ENCODE measurements at regions not wholly inside any gene's neighbourhood (a gene's known extent, or its start where the extent isn't known, plus 50 kb on each side); places are given as distances from the start of the nearest gene placed in this dataset.

- peak; percentile 14 for DNase-seq (ENCODE audit: low spot score)
Measured at GRCh38 chr2:26530696-26531095, 52.8 kb upstream of the OTOF start.

DNA sequence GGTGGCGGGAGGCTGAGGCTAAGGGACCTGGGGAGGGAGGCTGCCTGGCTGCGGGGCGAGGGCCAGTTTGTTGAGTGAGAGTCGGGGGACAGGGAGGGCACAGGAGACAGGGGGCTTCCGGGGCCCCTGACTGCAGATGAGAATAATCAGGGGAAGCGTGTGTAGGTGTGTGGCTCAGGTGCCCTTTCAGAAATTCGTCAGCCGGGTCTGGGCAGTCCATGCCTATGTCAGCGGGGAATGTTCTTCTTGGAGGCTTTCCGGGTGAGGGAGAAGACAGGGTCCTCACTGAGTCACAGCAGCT lies 52.3 kb upstream of the OTOF start:
- peak; percentile 69 for DNase-seq (ENCODE audit: low spot score)

DNA sequence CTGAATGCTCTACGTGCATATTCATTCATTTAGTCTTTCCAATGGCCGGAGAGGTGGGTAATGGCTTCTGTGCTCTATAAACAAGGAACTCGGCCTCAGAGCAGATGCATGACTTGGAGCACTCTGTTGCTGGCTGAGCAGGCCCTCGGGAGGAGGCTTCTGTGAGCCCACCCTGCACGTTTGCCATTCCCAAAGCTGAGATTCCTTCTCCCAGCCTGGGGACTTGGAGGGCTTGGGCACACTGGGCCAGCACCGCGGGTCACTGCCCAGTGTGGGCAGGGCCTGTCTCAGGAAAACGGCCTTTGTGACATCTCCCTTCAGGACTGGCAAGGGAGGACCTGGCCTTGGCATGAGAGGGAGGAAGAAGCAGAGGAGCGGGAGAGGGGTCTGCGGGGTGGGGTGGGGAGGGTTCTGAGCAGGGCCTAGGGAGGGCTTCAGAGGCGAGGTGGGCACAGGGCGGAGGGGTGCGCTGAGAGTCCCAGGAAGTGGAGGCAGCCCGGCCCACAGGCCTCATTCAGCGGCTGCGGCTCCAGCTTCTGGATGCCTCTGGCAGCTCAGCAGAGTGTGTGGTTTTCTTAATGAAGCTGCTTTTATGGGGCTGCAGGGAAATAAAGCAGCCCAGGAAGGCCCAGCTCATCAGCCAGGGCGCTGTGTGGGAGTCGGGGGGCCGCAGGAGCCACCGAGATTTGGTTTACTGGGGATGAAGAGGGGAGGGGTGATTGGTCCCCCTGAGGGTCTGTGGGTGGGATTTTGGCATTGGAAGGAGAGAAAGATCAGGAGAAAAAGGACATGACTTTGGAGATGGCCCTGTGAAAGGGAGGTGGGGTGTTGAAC lies 51.7 kb upstream of the OTOF start:
- peak; percentile 75 for DNase-seq (ENCODE audit: low spot score)

- DNase-seq (ENCODE audit: low spot score): peak; percentile 69
Measured at GRCh38 chr2:26528836-26529235, 50.9 kb upstream of the OTOF start.

GRCh38 chr2:26527726-26528585 lies 50.0 kb upstream of the OTOF start:
- DNase-seq (ENCODE audit: low spot score): peak; percentile 65
